Colonic mucosa (tissue), 4 donors: ENCODE measurements at regions not wholly inside any gene's neighbourhood (a gene's known extent, or its start where the extent isn't known, plus 50 kb on each side); places are given as distances from the start of the nearest gene placed in this dataset.

Source experiments
- DNase-seq: peaks from one replicate; pipeline ENCODE4 v3.0.0-alpha.2; 2020
- H3K27ac ChIP-seq: fragments of 200-600 bp; one replicate; pipeline ENCODE4 v1.8.0; 2021
- H3K27me3 ChIP-seq: fragments of 200-600 bp; one replicate; pipeline ENCODE4 v1.8.0; 2021
- H3K36me3 ChIP-seq: fragments of 200-600 bp; one replicate; pipeline ENCODE4 v1.8.0; 2021
- H3K4me1 ChIP-seq: fragments of 200-600 bp; one replicate; pipeline ENCODE4 v1.8.0; 2021; ENCODE audit warnings: mild to moderate bottlenecking
- H3K4me3 ChIP-seq: fragments of 200-600 bp; one replicate; pipeline ENCODE4 v1.8.0; 2021
- H3K9ac ChIP-seq, 2 donors: one replicate each; pipeline ENCODE4 v1.7.0; 2013; ENCODE audit warnings: control low read depth in 2 of 2, low read depth in 2 of 2, low read length in 2 of 2
- H3K9me3 ChIP-seq: fragments of 200-600 bp; one replicate; pipeline ENCODE4 v1.8.0; 2021
- CTCF ChIP-seq: fragments of 200-600 bp; IDR thresholded peaks from one replicate; pipeline ENCODE4 v1.8.0; 2022; ENCODE audit warnings: antibody characterized with exemption, mild to moderate bottlenecking
- intact Hi-C: fragments of 100-400 bp; cut with DNase I; formaldehyde crosslinking; loops from one replicate; pipeline ENCODE4 v1.14.1; 2022
- donor health status: healthy.
- donor health status: DM: no; HTN: no; CAD: no.
- donor health status: DM: no; HTN: no; CAD: no.

DNA sequence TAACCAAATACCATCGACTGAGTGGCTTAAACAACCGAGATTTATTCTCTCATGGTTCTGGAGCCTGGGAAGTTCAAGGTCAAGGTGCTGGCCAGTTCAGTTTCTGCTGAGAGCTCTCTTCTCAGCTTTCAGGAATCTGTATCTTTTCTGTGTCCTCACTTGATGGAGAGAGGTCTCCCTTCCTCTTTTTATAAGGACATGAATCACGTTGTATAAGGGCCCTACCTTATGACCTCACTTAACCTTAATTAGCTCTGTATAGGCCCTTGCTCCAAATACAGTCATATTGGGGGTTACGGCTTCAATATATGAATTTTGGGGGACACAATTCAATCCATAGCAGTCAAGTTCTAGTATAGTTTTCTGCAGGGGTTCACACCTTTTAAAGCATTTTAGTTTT is 135.2 kb upstream of the ADO start:
- H3K27me3 ChIP-seq, result no peaks in the 10 kb centered on the region
- DNase-seq, result no peak
- TF ChIP-seq CTCF, result no peak
- H3K4me1 ChIP-seq, result no peaks in the 10 kb centered on the region
- no peaks in the 10 kb centered on the region for H3K36me3 ChIP-seq
- H3K27ac ChIP-seq, result no peak overlapping the region
- H3K4me3 ChIP-seq, result no peak overlapping the region
- intact Hi-C loops, result no loop called here
- no peak overlapping the region for H3K9ac ChIP-seq
- H3K9me3 ChIP-seq, result no peaks in the 10 kb centered on the region

DNA sequence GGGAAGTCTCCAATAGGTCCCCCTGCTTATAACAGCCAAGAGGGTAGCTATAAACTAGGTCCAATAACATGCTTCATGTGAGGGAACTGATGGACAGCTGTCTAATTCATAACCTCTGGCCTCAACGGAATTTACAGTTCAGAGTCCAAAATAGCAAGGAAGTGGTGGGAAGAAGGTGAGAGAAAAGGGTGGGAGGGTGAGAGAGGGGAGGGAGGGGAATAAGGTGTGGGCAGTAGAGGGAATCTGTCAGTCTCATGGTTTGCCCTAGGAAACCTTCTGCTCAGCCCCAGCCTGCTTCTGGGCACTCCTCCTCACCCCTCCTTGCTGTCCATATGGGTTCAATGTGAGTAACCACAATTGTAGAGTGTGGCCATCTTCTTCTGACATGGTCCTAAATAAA is 133.4 kb upstream of the ADO start:
- no peaks in the 10 kb centered on the region for H3K4me1 ChIP-seq
- no peak for DNase-seq
- no peaks in the 10 kb centered on the region for H3K27me3 ChIP-seq
- TF ChIP-seq CTCF, result no peak
- H3K4me3 ChIP-seq, result no peak overlapping the region
- no peak overlapping the region for H3K27ac ChIP-seq
- H3K36me3 ChIP-seq, result no peaks in the 10 kb centered on the region
- H3K9ac ChIP-seq, result no peak overlapping the region
- intact Hi-C loops, result no loop called here
- no peaks in the 10 kb centered on the region for H3K9me3 ChIP-seq

DNA sequence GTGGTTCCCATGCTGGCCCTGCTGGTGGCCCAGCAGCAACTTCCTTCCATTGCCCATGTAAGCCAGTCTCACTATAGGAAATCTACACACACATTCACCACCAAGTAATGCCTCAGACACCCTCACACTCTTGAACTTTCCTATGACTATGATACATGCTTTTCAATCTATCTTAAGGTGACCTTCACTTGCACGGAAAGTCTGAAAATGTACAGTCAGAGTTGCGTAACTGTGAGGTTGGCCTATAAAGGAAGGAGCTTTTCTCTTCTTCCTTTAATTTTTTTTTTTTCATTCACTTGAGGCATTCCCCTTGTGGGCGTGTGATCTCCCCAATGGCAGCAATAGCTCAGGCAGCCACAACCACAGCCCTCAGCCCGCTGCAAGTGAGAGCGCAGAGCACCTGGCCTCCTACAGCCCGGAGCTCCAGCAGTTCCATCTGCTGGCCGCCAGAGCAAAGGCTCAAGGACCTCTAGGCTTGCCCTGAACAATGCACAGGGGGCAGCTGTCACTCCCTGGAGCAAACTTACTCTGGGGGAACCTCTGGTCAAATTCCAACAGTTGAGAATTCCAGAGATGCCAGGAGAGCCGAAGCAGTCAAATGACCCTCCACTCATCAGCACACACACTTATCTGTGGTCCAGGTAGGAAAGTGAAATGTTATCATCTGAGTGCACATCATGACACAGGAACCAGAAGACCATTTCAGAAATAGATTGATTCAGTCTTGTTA is 123.1 kb upstream of the ADO start:
- H3K36me3 ChIP-seq, result no peaks in the 10 kb centered on the region
- H3K4me3 ChIP-seq, result no peak overlapping the region
- H3K9ac ChIP-seq, result no peak overlapping the region
- no peak overlapping the region for H3K27ac ChIP-seq
- no peaks in the 10 kb centered on the region for H3K4me1 ChIP-seq
- intact Hi-C loops, result no loop called here
- DNase-seq, result no peak
- H3K9me3 ChIP-seq, result no peaks in the 10 kb centered on the region
- H3K27me3 ChIP-seq, result no peaks in the 10 kb centered on the region
- TF ChIP-seq CTCF, result no peak

DNA sequence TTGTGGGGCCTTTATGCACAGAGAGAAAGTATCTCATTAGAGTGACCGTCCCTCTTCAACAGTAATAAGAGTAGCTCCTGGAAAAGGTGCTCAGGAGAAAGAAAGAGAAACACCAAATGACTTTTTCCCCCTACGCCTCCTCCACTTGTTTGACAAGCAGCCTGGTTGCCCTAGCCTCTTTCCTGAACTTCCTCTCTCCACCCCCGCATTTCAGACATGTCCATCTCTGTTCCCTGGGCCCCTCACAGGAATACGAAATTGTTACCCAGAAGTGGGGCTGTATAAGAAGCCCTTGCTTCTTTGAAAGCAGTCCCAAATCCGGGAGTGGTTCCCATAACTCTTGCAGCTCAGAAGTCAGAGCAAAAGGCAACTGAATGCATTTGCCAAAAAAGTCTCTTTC is 119.6 kb upstream of the ADO start:
- Histone ChIP-seq H3K27ac (no peak overlapping the region), H3K27me3 (no peaks in the 10 kb centered on the region), H3K9ac (no peak overlapping the region), H3K4me3 (no peak overlapping the region), H3K9me3 (no peaks in the 10 kb centered on the region), H3K36me3 (no peaks in the 10 kb centered on the region), H3K4me1 (no peaks in the 10 kb centered on the region)
- intact Hi-C loops, result no loop called here
- TF ChIP-seq CTCF, result no peak
- no peak for DNase-seq

DNA sequence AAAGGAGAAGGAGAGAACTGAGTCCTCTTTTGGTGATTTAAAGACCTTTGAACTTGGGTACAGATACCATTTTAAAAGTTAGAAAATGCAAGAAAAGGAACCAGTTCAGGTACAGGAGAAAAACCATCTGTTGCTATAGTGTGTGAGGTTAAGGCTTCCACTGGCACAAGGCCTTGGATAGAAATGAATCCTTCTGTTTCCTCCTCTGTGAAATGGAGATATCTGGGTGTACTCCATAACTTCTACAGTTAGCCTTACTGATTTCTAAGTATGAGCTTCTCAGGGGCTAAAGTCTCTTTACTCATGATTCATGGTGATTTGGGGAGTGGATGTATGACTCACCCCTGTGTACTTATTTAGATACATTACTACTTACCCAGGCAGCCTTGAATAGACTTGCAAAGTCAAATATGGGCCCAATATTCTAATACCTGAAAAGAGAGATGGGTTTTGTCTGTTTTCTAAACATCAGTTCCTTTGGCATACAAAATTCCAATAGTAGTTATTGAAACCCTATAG is 117.2 kb upstream of the ADO start:
- no peak for TF ChIP-seq CTCF
- Histone ChIP-seq H3K4me3 (no peak overlapping the region), H3K9ac (no peak overlapping the region), H3K27ac (no peak overlapping the region), H3K36me3 (no peaks in the 10 kb centered on the region), H3K27me3 (no peaks in the 10 kb centered on the region), H3K9me3 (no peaks in the 10 kb centered on the region), H3K4me1 (no peaks in the 10 kb centered on the region)
- no peak for DNase-seq
- intact Hi-C loops, result no loop called here
